Ishikawa (cell line): ENCODE measurements at regions not wholly inside any gene's neighbourhood (a gene's known extent, or its start where the extent isn't known, plus 50 kb on each side); places are given as distances from the start of the nearest gene placed in this dataset.

Experiments used
- CEBPB ChIP-seq: IDR thresholded peaks from 2 replicates; pipeline ENCODE4 v1.6.1; 2012
- CREB1 ChIP-seq: IDR thresholded peaks from 2 replicates; pipeline ENCODE4 v1.6.1; 2012; ENCODE audit warnings: low read depth
- EGR1 ChIP-seq: IDR thresholded peaks from 2 replicates; pipeline ENCODE4 v1.6.1; 2012
- EP300 ChIP-seq: IDR thresholded peaks from 2 replicates; pipeline ENCODE4 v1.6.1; 2012; ENCODE audit warnings: borderline replicate concordance
- FOXM1 ChIP-seq: IDR thresholded peaks from 2 replicates; pipeline ENCODE4 v1.6.1; 2012; ENCODE audit warnings: low read depth, borderline replicate concordance
- NFIC ChIP-seq: IDR thresholded peaks from 2 replicates; pipeline ENCODE4 v1.6.1; 2012
- RAD21 ChIP-seq: IDR thresholded peaks from 2 replicates; pipeline ENCODE4 v1.6.1; 2012; ENCODE audit warnings: low read depth
- TAF1 ChIP-seq: IDR thresholded peaks from 2 replicates; pipeline ENCODE4 v1.6.1; 2012; ENCODE audit warnings: low read depth, mild to moderate bottlenecking
- TCF12 ChIP-seq: IDR thresholded peaks from 2 replicates; pipeline ENCODE4 v1.6.1; 2012; ENCODE audit warnings: low read depth
- TEAD4 ChIP-seq: IDR thresholded peaks from 2 replicates; pipeline ENCODE4 v1.6.1; 2012
- YY1 ChIP-seq: IDR thresholded peaks from 2 replicates; pipeline ENCODE4 v1.6.1; 2012; ENCODE audit warnings: low read depth
- ZBTB7A ChIP-seq: IDR thresholded peaks from 2 replicates; pipeline ENCODE4 v1.6.1; 2012; ENCODE audit warnings: low read depth
- TF ChIP-seq, protein P1 (sequence below): IDR thresholded peaks from 2 replicates; pipeline ENCODE4 v1.6.1; 2012
- TF ChIP-seq, protein P2 (sequence below): IDR thresholded peaks from 2 replicates; pipeline ENCODE4 v1.6.1; 2012
- TF ChIP-seq, protein P3 (sequence below): IDR thresholded peaks from 2 replicates; pipeline ENCODE4 v1.6.1; 2012; ENCODE audit warnings: low read depth, mild to moderate bottlenecking

DNA sequence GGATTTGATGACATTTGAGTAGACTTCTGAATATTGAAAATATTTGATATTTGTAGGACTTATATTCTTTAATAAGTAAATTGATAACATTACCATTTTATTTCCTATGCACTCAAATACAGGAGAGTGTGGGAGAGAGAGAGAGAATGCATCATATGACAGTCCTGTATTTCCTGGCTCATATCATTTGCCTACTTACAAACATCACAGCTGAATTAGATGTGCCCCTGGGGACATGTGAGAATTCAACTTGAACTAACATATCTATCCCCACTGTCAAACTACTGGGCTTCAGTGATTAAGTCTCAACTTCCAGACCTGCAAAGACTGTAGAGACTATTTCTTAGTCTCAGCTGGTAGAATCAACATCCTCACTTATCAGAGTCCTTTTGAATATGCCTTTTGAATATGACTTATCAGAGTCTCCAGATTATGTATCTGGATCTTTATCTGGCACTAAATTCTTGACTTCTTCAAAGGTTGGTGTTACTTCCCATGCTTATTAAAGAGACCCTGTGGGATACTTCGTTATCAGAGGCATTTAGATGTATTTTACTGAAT, 75.5 kb downstream of the PABPC4L start:
- TF ChIP-seq NFIC = no peak
- no peak for TF ChIP-seq EP300
- TF ChIP-seq CEBPB = no peak
- TF ChIP-seq, protein P1, sequence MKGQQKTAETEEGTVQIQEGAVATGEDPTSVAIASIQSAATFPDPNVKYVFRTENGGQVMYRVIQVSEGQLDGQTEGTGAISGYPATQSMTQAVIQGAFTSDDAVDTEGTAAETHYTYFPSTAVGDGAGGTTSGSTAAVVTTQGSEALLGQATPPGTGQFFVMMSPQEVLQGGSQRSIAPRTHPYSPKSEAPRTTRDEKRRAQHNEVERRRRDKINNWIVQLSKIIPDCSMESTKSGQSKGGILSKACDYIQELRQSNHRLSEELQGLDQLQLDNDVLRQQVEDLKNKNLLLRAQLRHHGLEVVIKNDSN = no peak
- TF ChIP-seq, protein P2, sequence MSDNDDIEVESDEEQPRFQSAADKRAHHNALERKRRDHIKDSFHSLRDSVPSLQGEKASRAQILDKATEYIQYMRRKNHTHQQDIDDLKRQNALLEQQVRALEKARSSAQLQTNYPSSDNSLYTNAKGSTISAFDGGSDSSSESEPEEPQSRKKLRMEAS = no peak
- no peak for TF ChIP-seq CREB1
- TF ChIP-seq TAF1 = no peak
- TF ChIP-seq TCF12 = no peak
- TF ChIP-seq, protein P3, sequence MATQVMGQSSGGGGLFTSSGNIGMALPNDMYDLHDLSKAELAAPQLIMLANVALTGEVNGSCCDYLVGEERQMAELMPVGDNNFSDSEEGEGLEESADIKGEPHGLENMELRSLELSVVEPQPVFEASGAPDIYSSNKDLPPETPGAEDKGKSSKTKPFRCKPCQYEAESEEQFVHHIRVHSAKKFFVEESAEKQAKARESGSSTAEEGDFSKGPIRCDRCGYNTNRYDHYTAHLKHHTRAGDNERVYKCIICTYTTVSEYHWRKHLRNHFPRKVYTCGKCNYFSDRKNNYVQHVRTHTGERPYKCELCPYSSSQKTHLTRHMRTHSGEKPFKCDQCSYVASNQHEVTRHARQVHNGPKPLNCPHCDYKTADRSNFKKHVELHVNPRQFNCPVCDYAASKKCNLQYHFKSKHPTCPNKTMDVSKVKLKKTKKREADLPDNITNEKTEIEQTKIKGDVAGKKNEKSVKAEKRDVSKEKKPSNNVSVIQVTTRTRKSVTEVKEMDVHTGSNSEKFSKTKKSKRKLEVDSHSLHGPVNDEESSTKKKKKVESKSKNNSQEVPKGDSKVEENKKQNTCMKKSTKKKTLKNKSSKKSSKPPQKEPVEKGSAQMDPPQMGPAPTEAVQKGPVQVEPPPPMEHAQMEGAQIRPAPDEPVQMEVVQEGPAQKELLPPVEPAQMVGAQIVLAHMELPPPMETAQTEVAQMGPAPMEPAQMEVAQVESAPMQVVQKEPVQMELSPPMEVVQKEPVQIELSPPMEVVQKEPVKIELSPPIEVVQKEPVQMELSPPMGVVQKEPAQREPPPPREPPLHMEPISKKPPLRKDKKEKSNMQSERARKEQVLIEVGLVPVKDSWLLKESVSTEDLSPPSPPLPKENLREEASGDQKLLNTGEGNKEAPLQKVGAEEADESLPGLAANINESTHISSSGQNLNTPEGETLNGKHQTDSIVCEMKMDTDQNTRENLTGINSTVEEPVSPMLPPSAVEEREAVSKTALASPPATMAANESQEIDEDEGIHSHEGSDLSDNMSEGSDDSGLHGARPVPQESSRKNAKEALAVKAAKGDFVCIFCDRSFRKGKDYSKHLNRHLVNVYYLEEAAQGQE = no peak
- TF ChIP-seq YY1 = no peak
- no peak for TF ChIP-seq ZBTB7A
- TF ChIP-seq TEAD4 = no peak
- no peak for TF ChIP-seq RAD21
- TF ChIP-seq EGR1 = no peak
- TF ChIP-seq FOXM1 = no peak

DNA sequence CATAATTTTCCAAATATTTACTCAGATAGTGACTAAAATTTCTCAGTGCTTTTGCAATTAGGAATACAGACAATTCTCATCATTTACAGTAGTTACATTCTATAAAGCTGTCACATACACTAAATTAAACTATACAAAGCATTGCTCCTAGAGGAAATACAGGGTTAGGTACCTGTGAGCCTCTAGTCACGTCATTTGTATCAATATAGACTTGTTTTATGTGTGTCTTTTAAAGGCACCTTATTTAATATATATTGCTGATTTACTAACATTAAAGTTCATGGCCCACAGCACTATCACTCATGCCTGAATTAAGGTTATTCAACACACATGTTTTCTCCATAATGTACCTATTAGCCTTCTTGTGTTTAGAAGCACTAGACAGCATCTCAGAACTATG, 78.7 kb downstream of the PABPC4L start:
- TF ChIP-seq, protein P3 = no peak
- TF ChIP-seq, protein P2 = no peak
- no peak for TF ChIP-seq ZBTB7A
- TF ChIP-seq, protein P1 = no peak
- no peak for TF ChIP-seq TEAD4
- TF ChIP-seq TCF12 = no peak
- no peak for TF ChIP-seq TAF1
- TF ChIP-seq CREB1 = no peak
- TF ChIP-seq RAD21 = no peak
- TF ChIP-seq EP300 = no peak
- no peak for TF ChIP-seq YY1
- TF ChIP-seq FOXM1 = no peak
- no peak for TF ChIP-seq EGR1
- no peak for TF ChIP-seq CEBPB
- TF ChIP-seq NFIC = no peak

DNA sequence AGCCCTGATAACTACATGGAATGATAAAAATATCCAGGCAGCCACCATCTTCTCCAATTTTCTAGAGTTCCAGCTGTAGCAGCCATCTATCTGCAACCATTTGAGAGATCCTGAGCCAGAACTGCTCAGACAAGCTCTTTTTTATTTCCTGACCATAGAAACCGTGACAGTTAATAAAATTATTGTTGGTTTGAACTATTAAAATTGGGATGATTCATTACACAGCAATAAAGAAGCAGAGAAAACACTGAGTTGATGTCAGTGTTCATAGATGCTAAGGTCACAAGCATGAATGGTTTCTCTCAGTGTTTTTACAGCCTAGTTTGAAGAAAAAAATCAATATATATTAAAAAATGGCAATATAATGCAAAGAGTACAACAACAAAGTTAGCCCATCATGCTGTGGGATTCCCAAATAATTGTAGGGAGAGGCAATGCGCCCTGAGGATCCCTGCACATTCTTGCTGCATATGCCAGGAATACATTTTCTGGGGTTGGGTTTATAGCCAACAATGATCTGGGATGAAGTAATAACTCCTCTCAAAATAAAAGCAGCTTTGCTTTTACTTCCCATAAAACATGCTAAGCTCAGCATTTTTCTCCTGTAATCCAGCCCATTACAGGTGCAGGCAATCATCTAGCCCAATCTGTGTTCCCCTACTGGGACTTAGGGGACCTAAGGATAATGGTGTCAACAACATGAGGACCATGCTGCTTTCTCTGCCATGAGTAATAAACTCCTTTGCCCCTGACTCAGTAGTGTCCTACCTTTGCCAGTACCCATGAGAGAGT, 84.0 kb downstream of the PABPC4L start:
- TF ChIP-seq, protein P2 = no peak
- TF ChIP-seq CEBPB = no peak
- TF ChIP-seq NFIC = no peak
- no peak for TF ChIP-seq EP300
- TF ChIP-seq CREB1 = no peak
- no peak for TF ChIP-seq YY1
- TF ChIP-seq RAD21 = no peak
- TF ChIP-seq, protein P3 = no peak
- no peak for TF ChIP-seq EGR1
- TF ChIP-seq TCF12 = no peak
- TF ChIP-seq FOXM1 = no peak
- no peak for TF ChIP-seq TAF1
- no peak for TF ChIP-seq TEAD4
- TF ChIP-seq ZBTB7A = no peak
- TF ChIP-seq, protein P1 = no peak
